ENCODE measurements at regions not wholly inside any gene's neighbourhood (a gene's known extent, or its start where the extent isn't known, plus 50 kb on each side); places are given as distances from the start of the nearest gene placed in this dataset.

GRCh38 chr2:228614741-228615140 lies 433.3 kb upstream of the SPHKAP start:
- H3K36me3 ChIP-seq (ENCODE audit: insufficient read depth in 1 of 2, low read depth in 1 of 2), result no peaks in the 10 kb centered on the region
- H3K27ac ChIP-seq, result no peak overlapping the region
- intact Hi-C loops (cut with DNase I), result no loop called here
- TF ChIP-seq CTCF (IDR thresholded peaks at IDR 0.05), result no peak
- 39 to 52% (median 49%) methylated on average over 2 of the region's 2 CpGs for WGBS, 3 donors
- H3K27me3 ChIP-seq (ENCODE audit: insufficient read depth in 3 of 3, low read length in 2 of 3), result no peaks in the 10 kb centered on the region
- ATAC-seq (no peak), DNase-seq (no peak)
- no peak overlapping the region for H3K4me3 ChIP-seq
- no peaks in the 10 kb centered on the region for H3K4me1 ChIP-seq
- no peaks in the 10 kb centered on the region for H3K9me3 ChIP-seq

- Histone ChIP-seq H3K9me3 (peaks cover 3% of the 10 kb centered on the region), H3K27me3 (ENCODE audit: insufficient read depth in 3 of 3, low read length in 2 of 3) (no peaks in the 10 kb centered on the region), H3K36me3 (ENCODE audit: insufficient read depth in 1 of 2, low read depth in 1 of 2) (no peaks in the 10 kb centered on the region), H3K4me3 (no peak overlapping the region), H3K4me1 (no peaks in the 10 kb centered on the region), H3K27ac (no peak overlapping the region)
- no peak for TF ChIP-seq CTCF (IDR thresholded peaks at IDR 0.05)
- DNase-seq (no peak), ATAC-seq (no peak)
- intact Hi-C loops (cut with DNase I), result no loop called here
- 84 to 85% (median 85%) methylated on average over 8 of the region's 8 CpGs for WGBS, 3 donors
Observed at GRCh38 chr2:228613133-228613850, 431.8 kb upstream of the SPHKAP start.

GRCh38 chr2:228611171-228611570 lies 429.7 kb upstream of the SPHKAP start:
- Histone ChIP-seq H3K27me3 (ENCODE audit: insufficient read depth in 3 of 3, low read length in 2 of 3) (no peaks in the 10 kb centered on the region), H3K36me3 (ENCODE audit: insufficient read depth in 1 of 2, low read depth in 1 of 2) (no peaks in the 10 kb centered on the region), H3K4me3 (no peak overlapping the region), H3K27ac (no peak overlapping the region), H3K4me1 (no peaks in the 10 kb centered on the region), H3K9me3 (peaks cover 3% of the 10 kb centered on the region)
- TF ChIP-seq CTCF (IDR thresholded peaks at IDR 0.05), result no peak
- 94 to 98% (median 95%) methylated on average over 1 of the region's 1 CpG for WGBS, 3 donors
- intact Hi-C loops (cut with DNase I), result no loop called here
- DNase-seq, result no peak
- no peak for ATAC-seq

- H3K9me3 ChIP-seq, result no peaks in the 10 kb centered on the region
- no peak overlapping the region for H3K27ac ChIP-seq
- 58 to 70% (median 59%) methylated on average over 2 of the region's 2 CpGs for WGBS, 3 donors
- DNase-seq, result no peak
- TF ChIP-seq CTCF (IDR thresholded peaks at IDR 0.05), result no peak
- no peak for ATAC-seq
- intact Hi-C loops (cut with DNase I), result no loop called here
- no peak overlapping the region for H3K4me3 ChIP-seq
- H3K27me3 ChIP-seq (ENCODE audit: insufficient read depth in 3 of 3, low read length in 2 of 3), result no peaks in the 10 kb centered on the region
- no peaks in the 10 kb centered on the region for H3K4me1 ChIP-seq
- no peaks in the 10 kb centered on the region for H3K36me3 ChIP-seq (ENCODE audit: insufficient read depth in 1 of 2, low read depth in 1 of 2)
Observed at GRCh38 chr2:228602288-228602687, 420.8 kb upstream of the SPHKAP start.

- ATAC-seq (no peak), DNase-seq (no peak)
- H3K36me3 ChIP-seq (ENCODE audit: insufficient read depth in 1 of 2, low read depth in 1 of 2), result no peaks in the 10 kb centered on the region
- intact Hi-C loops (cut with DNase I), result no loop called here
- H3K4me1 ChIP-seq, result no peaks in the 10 kb centered on the region
- H3K4me3 ChIP-seq, result no peak overlapping the region
- no peaks in the 10 kb centered on the region for H3K9me3 ChIP-seq
- 78 to 83% (median 82%) methylated on average over 2 of the region's 2 CpGs for WGBS, 3 donors
- H3K27ac ChIP-seq, result no peak overlapping the region
- no peaks in the 10 kb centered on the region for H3K27me3 ChIP-seq (ENCODE audit: insufficient read depth in 3 of 3, low read length in 2 of 3)
- no peak for TF ChIP-seq CTCF (IDR thresholded peaks at IDR 0.05)
Observed at GRCh38 chr2:228600265-228600664, 418.8 kb upstream of the SPHKAP start.

Measured in psoas muscle (tissue), 7 donors.